Ectodermal cell (in vitro differentiated cells): ENCODE measurements at regions not wholly inside any gene's neighbourhood (a gene's known extent, or its start where the extent isn't known, plus 50 kb on each side); places are given as distances from the start of the nearest gene placed in this dataset.

Experiments used
- H3K27ac ChIP-seq: 2 replicates; pipeline ENCODE4 v1.7.0; 2013; ENCODE audit warnings: mild to moderate bottlenecking, low read depth, low read length; ENCODE audit not compliant: insufficient read depth, poor library complexity, severe bottlenecking
- H3K27me3 ChIP-seq: 2 replicates; pipeline ENCODE4 v1.7.0; 2013; ENCODE audit warnings: mild to moderate bottlenecking, low read length; ENCODE audit not compliant: insufficient read depth, control insufficient read depth, poor library complexity, severe bottlenecking
- H3K36me3 ChIP-seq: one replicate; pipeline ENCODE4 v1.7.0; 2013; ENCODE audit warnings: low read length; ENCODE audit not compliant: control insufficient read depth, insufficient read depth
- H3K4me1 ChIP-seq: one replicate; pipeline ENCODE4 v1.7.0; 2013; ENCODE audit warnings: low read length; ENCODE audit not compliant: control insufficient read depth, insufficient read depth
- H3K4me3 ChIP-seq: 2 replicates; pipeline ENCODE4 v1.7.0; 2013; ENCODE audit warnings: low read depth, low read length, control low read depth; ENCODE audit not compliant: insufficient read depth
- H3K9me3 ChIP-seq: 2 replicates; pipeline ENCODE4 v1.7.0; 2013; ENCODE audit warnings: mild to moderate bottlenecking, low read length, moderate library complexity; ENCODE audit not compliant: control insufficient read depth
- WGBS, 2 experiments: methylation state at CpG; one replicate each; pipeline ENCODE4 v1.1.7; 2013; ENCODE audit warnings: missing lambda C conversion rate in 2 of 2; 5-methylcytosine and 5-hydroxymethylcytosine counted together

GRCh38 chr3:80445641-80446040 lies 677.8 kb upstream of the ROBO1 start:
- no peak overlapping the region for H3K27ac ChIP-seq
- no peak overlapping the region for H3K4me3 ChIP-seq
- no peaks in the 10 kb centered on the region for H3K9me3 ChIP-seq
- H3K27me3 ChIP-seq: no peaks in the 10 kb centered on the region
- H3K36me3 ChIP-seq: no peaks in the 10 kb centered on the region
- H3K4me1 ChIP-seq: no peaks in the 10 kb centered on the region
- 84 to 88% methylated on average over 4 to 5 of the region's 5 CpGs for WGBS, 2 experiments

GRCh38 chr3:80445053-80445452 lies 677.3 kb upstream of the ROBO1 start:
- H3K27me3 ChIP-seq: no peaks in the 10 kb centered on the region

GRCh38 chr3:80439490-80439889 lies 671.7 kb upstream of the ROBO1 start:
- WGBS, 2 experiments: 91 to 95% methylated on average over 4 of the region's 4 CpGs
- no peaks in the 10 kb centered on the region for H3K4me1 ChIP-seq
- H3K9me3 ChIP-seq: no peaks in the 10 kb centered on the region
- H3K4me3 ChIP-seq: no peak overlapping the region
- H3K27ac ChIP-seq: no peak overlapping the region
- no peaks in the 10 kb centered on the region for H3K27me3 ChIP-seq
- no peaks in the 10 kb centered on the region for H3K36me3 ChIP-seq

More at GRCh38 chr3:80445053-80445452, 677.3 kb upstream of the ROBO1 start:
- no CpG with 5 or more reads among the region's 1 CpG for WGBS, 2 experiments
- no peak overlapping the region for H3K4me3 ChIP-seq
- H3K27ac ChIP-seq: no peak overlapping the region
- no peaks in the 10 kb centered on the region for H3K9me3 ChIP-seq
- no peaks in the 10 kb centered on the region for H3K4me1 ChIP-seq
- no peaks in the 10 kb centered on the region for H3K36me3 ChIP-seq

GRCh38 chr3:80434366-80434765 lies 666.6 kb upstream of the ROBO1 start:
- H3K9me3 ChIP-seq: no peaks in the 10 kb centered on the region
- no peak overlapping the region for H3K4me3 ChIP-seq
- H3K27me3 ChIP-seq: no peaks in the 10 kb centered on the region
- H3K27ac ChIP-seq: no peak overlapping the region
- H3K4me1 ChIP-seq: no peaks in the 10 kb centered on the region
- no peaks in the 10 kb centered on the region for H3K36me3 ChIP-seq
- WGBS, 2 experiments: 84 to 88% methylated on average over 2 of the region's 3 CpGs

- Histone ChIP-seq H3K27me3 (no peaks in the 10 kb centered on the region), H3K4me3 (no peak overlapping the region), H3K36me3 (no peaks in the 10 kb centered on the region), H3K4me1 (no peaks in the 10 kb centered on the region), H3K27ac (no peak overlapping the region), H3K9me3 (no peaks in the 10 kb centered on the region)
- 45 to 58% methylated on average over 1 to 2 of the region's 2 CpGs for WGBS, 2 experiments
Observed at GRCh38 chr3:80424951-80425350, 657.2 kb upstream of the ROBO1 start.

- Histone ChIP-seq H3K4me1 (no peaks in the 10 kb centered on the region), H3K9me3 (no peaks in the 10 kb centered on the region), H3K27ac (no peak overlapping the region), H3K36me3 (no peaks in the 10 kb centered on the region), H3K4me3 (no peak overlapping the region), H3K27me3 (no peaks in the 10 kb centered on the region)
- 90 to 93% methylated on average over 2 to 5 of the region's 7 CpGs for WGBS, 2 experiments
Observed at GRCh38 chr3:80408030-80408721, 640.4 kb upstream of the ROBO1 start.

- Histone ChIP-seq H3K4me3 (no peak overlapping the region), H3K27me3 (no peaks in the 10 kb centered on the region), H3K4me1 (no peaks in the 10 kb centered on the region), H3K9me3 (no peaks in the 10 kb centered on the region), H3K36me3 (no peaks in the 10 kb centered on the region), H3K27ac (no peak overlapping the region)
- whole genome bisulfite sequencing, 2 experiments: 87 to 98% methylated on average over 5 of the region's 5 CpGs
Observed at GRCh38 chr3:80405618-80406017, 637.8 kb upstream of the ROBO1 start.

GRCh38 chr3:80395023-80395422 lies 627.2 kb upstream of the ROBO1 start:
- Histone ChIP-seq H3K4me1 (no peaks in the 10 kb centered on the region), H3K4me3 (no peak overlapping the region), H3K27ac (no peak overlapping the region), H3K9me3 (no peaks in the 10 kb centered on the region), H3K36me3 (no peaks in the 10 kb centered on the region), H3K27me3 (no peaks in the 10 kb centered on the region)
- 92 to 96% methylated on average over 4 of the region's 5 CpGs for WGBS, 2 experiments

- no peaks in the 10 kb centered on the region for H3K27me3 ChIP-seq
- no peak overlapping the region for H3K27ac ChIP-seq
- H3K4me3 ChIP-seq: no peak overlapping the region
- no peaks in the 10 kb centered on the region for H3K4me1 ChIP-seq
- no peaks in the 10 kb centered on the region for H3K36me3 ChIP-seq
- H3K9me3 ChIP-seq: no peaks in the 10 kb centered on the region
Observed at GRCh38 chr3:80391573-80391972, 623.8 kb upstream of the ROBO1 start.

GRCh38 chr3:80384811-80385210 lies 617.0 kb upstream of the ROBO1 start:
- no peaks in the 10 kb centered on the region for H3K9me3 ChIP-seq
- WGBS, 2 experiments: 87 to 89% methylated on average over 5 of the region's 5 CpGs

GRCh38 chr3:80374423-80374822 lies 606.6 kb upstream of the ROBO1 start:
- no peak overlapping the region for H3K4me3 ChIP-seq
- H3K4me1 ChIP-seq: no peaks in the 10 kb centered on the region
- no peaks in the 10 kb centered on the region for H3K27me3 ChIP-seq
- no peak overlapping the region for H3K27ac ChIP-seq
- no peaks in the 10 kb centered on the region for H3K36me3 ChIP-seq
- WGBS, 2 experiments: no CpG with 5 or more reads among the region's 1 CpG
- no peaks in the 10 kb centered on the region for H3K9me3 ChIP-seq

More at GRCh38 chr3:80384811-80385210, 617.0 kb upstream of the ROBO1 start:
- Histone ChIP-seq H3K27ac (no peak overlapping the region), H3K27me3 (no peaks in the 10 kb centered on the region), H3K4me3 (no peak overlapping the region), H3K4me1 (no peaks in the 10 kb centered on the region), H3K36me3 (no peaks in the 10 kb centered on the region)
